KOPT-K1 (cell line): ENCODE measurements at regions not wholly inside any gene's neighbourhood (a gene's known extent, or its start where the extent isn't known, plus 50 kb on each side); places are given as distances from the start of the nearest gene placed in this dataset.
"Not testable (repeated sequence)": the region's sequence is repeated elsewhere in the genome, so short reads cannot be mapped to it uniquely, and the experiment has no call there.

Source experiments
- H3K27ac ChIP-seq: fragments of 200-600 bp; sonication (generic); 2 replicates; pipeline ENCODE4 v1.5.1; 2016; ENCODE audit warnings: antibody characterized with exemption, mild to moderate bottlenecking, low read depth, low read length; ENCODE audit not compliant: poor library complexity, severe bottlenecking
- H3K36me3 ChIP-seq: fragments of 200-600 bp; sonication (generic); 2 replicates; pipeline ENCODE4 v1.5.1; 2017; ENCODE audit warnings: antibody characterized with exemption, mild to moderate bottlenecking, low read length, moderate library complexity; ENCODE audit not compliant: insufficient read depth
- H3K9me3 ChIP-seq: fragments of 200-600 bp; sonication (generic); 2 replicates; pipeline ENCODE4 v1.5.1; 2017; ENCODE audit warnings: antibody characterized with exemption, low read length, mild to moderate bottlenecking; ENCODE audit not compliant: insufficient read depth, poor library complexity, severe bottlenecking

DNA sequence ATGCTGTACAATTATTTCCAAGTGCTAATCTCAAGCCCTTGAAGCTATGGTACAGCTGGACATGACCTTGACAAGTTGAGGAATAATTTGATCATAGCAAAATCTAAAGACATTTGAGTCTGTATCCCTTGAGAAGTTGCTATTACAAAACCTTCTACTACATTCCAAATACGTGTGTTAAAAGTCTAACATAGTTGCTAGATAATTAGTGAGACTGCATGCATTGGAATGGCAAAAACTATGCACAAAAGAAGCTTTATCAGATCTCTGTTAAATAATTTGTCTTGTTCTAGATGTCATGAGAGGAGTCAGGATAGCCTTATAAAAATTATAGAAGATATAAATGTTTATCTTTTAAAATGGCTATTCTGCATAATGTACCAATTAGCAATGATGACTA, 127.8 kb downstream of the GJA1 start:
- Histone ChIP-seq H3K36me3 (no peaks in the 10 kb centered on the region), H3K9me3 (peaks cover 21% of the 10 kb centered on the region), H3K27ac (no peak overlapping the region)

GRCh38 chr6:121564529-121564928, 129.1 kb downstream of the GJA1 start:
- H3K27ac ChIP-seq, H3K36me3 ChIP-seq: not testable (repeated sequence)
- peaks cover 21% of the 10 kb centered on the region for H3K9me3 ChIP-seq

DNA sequence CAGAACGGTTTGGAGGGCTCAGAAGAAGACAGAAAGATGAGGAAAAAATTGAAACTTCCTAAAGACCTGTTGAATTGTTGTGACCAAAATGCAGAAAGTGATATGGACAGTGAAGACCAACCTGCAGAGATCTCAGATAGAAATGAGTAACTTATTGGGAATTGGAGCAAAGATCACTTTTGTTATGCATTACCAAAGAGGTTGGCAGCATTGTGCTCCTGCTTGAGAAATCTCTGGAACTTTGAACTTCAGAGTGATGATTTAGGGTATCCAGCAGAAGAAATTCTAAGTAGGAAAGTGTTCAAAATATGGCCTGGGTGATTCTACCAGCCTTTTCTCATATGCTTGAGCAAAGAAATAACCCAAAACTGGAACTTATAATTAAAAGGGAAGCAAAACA, 136.0 kb downstream of the GJA1 start:
- Histone ChIP-seq H3K27ac (no peak overlapping the region), H3K9me3 (peaks cover 6% of the 10 kb centered on the region)

GRCh38 chr6:121573481-121573880, 138.0 kb downstream of the GJA1 start:
- Histone ChIP-seq H3K9me3 (peaks cover 6% of the 10 kb centered on the region), H3K27ac (no peak overlapping the region), H3K36me3 (no peaks in the 10 kb centered on the region)

More for the DNA sequence above, 136.0 kb downstream of the GJA1 start:
- no peaks in the 10 kb centered on the region for H3K36me3 ChIP-seq

- Histone ChIP-seq H3K27ac (no peak overlapping the region), H3K9me3 (no peaks in the 10 kb centered on the region), H3K36me3 (no peaks in the 10 kb centered on the region)
These were observed 142.8 kb downstream of the GJA1 start for GRCh38 chr6:121578216-121578615.

DNA sequence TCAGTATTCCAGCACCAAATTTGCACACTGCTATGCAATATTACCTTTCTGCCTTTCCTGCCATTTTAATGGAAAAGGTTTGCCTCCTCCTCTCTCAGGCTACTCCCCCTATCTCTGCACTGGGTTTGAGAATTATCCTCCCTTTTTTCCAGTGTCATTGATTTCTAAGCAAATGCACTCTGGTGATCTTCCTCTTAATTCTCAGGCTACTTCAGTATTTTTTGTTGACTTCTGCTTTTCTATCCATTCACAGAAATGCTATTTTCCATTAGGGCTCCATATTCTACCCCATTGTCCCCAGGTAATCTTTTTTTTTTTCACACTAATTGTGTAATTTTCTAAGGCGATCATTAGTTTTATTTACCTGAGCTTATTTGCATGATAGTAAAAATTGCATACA, 144.0 kb downstream of the GJA1 start:
- H3K27ac ChIP-seq, result no peak overlapping the region
- no peaks in the 10 kb centered on the region for H3K36me3 ChIP-seq
- H3K9me3 ChIP-seq, result no peaks in the 10 kb centered on the region

DNA sequence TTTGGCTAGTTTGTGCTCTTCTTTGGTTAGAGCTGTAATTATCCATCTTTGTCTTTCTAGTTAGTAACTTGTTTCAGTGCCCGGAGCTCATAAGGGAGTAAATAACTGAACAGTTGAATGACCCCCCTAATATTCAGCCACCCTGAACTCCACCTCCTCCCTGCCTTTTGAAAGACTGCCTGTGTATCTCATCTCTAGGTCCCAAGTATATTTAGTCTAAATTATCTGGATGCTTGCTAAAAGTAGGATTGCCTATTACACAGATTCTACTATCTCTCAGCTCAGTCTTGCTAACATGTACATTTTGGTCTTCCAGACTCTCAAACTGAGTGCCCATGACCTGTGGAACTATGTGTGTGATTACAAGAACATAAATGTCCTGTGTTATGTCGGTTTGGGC, 145.9 kb downstream of the GJA1 start:
- H3K27ac ChIP-seq, result no peak overlapping the region
- no peaks in the 10 kb centered on the region for H3K9me3 ChIP-seq
- H3K36me3 ChIP-seq, result no peaks in the 10 kb centered on the region

DNA sequence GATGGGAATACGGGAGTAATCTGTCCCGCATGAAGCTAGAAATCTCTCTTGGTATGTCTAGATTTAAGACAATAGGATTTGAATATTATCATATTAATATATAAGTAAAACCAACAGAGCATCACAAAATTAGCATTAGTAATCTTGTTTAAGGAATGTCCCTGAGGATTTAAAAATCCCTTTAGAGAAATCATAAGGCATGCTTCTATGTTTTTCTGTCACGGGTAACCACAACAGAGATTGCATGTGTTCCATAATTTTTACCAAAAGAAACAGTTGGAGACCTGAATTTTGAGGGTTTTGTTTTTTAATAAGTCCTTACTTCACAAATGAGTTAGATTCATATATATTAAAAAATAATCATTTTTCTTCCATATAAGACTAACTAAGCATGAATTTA, 146.8 kb downstream of the GJA1 start:
- no peaks in the 10 kb centered on the region for H3K36me3 ChIP-seq
- no peaks in the 10 kb centered on the region for H3K9me3 ChIP-seq
- no peak overlapping the region for H3K27ac ChIP-seq

GRCh38 chr6:121584586-121585369, 149.3 kb downstream of the GJA1 start:
- Histone ChIP-seq H3K36me3 (no peaks in the 10 kb centered on the region), H3K9me3 (no peaks in the 10 kb centered on the region), H3K27ac (no peak overlapping the region)

- Histone ChIP-seq H3K36me3 (no peaks in the 10 kb centered on the region), H3K27ac (no peak overlapping the region), H3K9me3 (no peaks in the 10 kb centered on the region)
These were observed 155.0 kb downstream of the GJA1 start for GRCh38 chr6:121590438-121590837.

DNA sequence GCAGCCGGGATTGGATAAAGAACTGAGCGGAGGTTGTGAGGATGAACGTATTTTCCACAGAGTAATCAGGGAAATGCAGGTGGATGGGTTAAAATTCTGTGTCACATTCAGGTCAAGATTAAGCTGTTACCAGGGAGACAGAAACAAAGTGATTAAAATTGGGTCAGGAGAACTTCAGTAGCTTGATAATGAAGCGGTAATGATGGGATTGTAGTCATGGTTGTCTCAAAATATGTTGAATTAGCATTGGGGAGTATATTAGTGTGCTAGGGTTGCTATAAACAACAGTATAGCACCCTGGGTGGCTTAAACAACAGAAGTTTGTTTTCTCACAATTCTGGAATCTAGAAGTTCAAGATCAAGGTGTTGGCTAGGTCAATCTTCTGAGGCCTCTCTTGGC, 155.5 kb downstream of the GJA1 start:
- Histone ChIP-seq H3K9me3 (no peaks in the 10 kb centered on the region), H3K36me3 (no peaks in the 10 kb centered on the region), H3K27ac (no peak overlapping the region)

DNA sequence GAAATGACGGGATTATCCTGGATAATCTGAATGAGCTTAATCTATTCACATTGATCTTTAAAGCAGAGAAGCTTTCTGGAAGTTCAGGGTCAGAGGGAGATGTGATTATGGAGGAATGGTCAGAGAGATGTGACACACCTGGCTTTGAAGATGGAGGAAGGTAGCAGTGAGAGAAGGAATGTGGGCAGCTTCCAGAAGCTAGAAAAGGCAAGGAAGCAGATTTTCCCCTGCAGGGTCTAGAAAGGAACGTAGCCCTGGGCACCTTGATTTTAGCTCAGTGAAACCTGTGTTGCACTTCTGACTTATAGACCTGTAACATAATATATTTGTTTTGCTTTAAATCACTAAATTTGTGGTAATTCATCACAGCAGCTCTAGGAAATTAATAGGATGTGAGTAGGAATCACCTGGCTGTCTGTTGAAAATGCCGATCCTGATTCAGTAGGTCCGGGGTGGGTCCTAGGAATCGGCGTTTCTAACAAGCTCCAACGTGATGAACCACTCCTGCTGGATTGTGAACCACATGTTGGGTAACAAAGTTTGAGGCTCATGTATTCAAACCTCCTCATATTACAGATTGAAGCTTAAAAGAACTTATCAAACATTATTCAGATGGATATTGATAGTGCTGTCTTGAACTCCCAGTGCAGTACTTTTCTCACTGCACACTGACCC, 157.0 kb downstream of the GJA1 start:
- no peaks in the 10 kb centered on the region for H3K36me3 ChIP-seq
- H3K27ac ChIP-seq, result no peak overlapping the region
- no peaks in the 10 kb centered on the region for H3K9me3 ChIP-seq

GRCh38 chr6:121593011-121593641, 157.7 kb downstream of the GJA1 start:
- no peaks in the 10 kb centered on the region for H3K36me3 ChIP-seq
- H3K9me3 ChIP-seq, result no peaks in the 10 kb centered on the region
- H3K27ac ChIP-seq, result no peak overlapping the region

GRCh38 chr6:121594053-121594452, 158.6 kb downstream of the GJA1 start:
- Histone ChIP-seq H3K36me3 (no peaks in the 10 kb centered on the region), H3K27ac (no peak overlapping the region), H3K9me3 (no peaks in the 10 kb centered on the region)

DNA sequence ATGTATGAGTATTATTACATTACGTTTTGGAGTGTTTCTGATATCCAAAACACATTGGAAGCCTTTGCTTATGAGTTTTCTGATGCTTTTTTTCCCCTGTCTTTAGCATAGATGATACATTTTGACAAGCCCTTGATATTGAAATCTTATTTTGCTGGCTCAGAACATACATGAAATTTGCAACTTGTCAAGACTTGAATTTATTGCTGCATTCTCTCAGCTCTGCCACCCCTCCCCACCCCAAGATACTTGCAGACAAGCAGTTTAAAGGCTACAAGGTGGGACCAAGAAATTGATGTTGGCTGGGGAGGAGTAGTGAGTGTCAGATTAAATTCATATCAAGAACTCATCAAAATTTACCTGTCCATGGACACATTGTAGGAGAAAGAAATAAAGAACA, 160.2 kb downstream of the GJA1 start:
- H3K9me3 ChIP-seq, result no peaks in the 10 kb centered on the region
- H3K36me3 ChIP-seq, result no peaks in the 10 kb centered on the region
- H3K27ac ChIP-seq, result no peak overlapping the region
